Small intestine (tissue), 7 donors: ENCODE measurements at regions not wholly inside any gene's neighbourhood (a gene's known extent, or its start where the extent isn't known, plus 50 kb on each side); places are given as distances from the start of the nearest gene placed in this dataset.
"Not testable (repeated sequence)": the region's sequence is repeated elsewhere in the genome, so short reads cannot be mapped to it uniquely, and the experiment has no call there.

ENCODE experiments used
- DNase-seq, 2 donors: peaks; one replicate each; pipeline versions ENCODE4 v3.0.0 to v3.0.0-alpha.2; 2013
- FAIRE-seq: peaks from 2 replicates; lab custom pipeline; 2012; peaks lifted over from hg19 to GRCh38; lab: Jason Lieb, UNC
- H3K27ac ChIP-seq, 3 donors: one replicate each; pipeline ENCODE4 v1.5.1; 2013; ENCODE audit warnings: low read length in 2 of 3, mild to moderate bottlenecking in 2 of 3, control low read depth in 1 of 3, inconsistent platforms in 1 of 3, low read depth in 1 of 3, moderate library complexity in 1 of 3
- H3K27me3 ChIP-seq, 3 donors: one replicate each; pipeline ENCODE4 v1.6.1; 2013; ENCODE audit warnings: low read length in 3 of 3, inconsistent platforms in 1 of 3; ENCODE audit not compliant: control insufficient read depth in 3 of 3, insufficient read depth in 3 of 3
- H3K36me3 ChIP-seq, 3 donors: one replicate each; pipeline ENCODE4 v1.6.1; 2013; ENCODE audit warnings: low read length in 3 of 3, inconsistent platforms in 1 of 3, low read depth in 1 of 3, mild to moderate bottlenecking in 1 of 3, moderate library complexity in 1 of 3; ENCODE audit not compliant: control insufficient read depth in 3 of 3, insufficient read depth in 2 of 3
- H3K4me1 ChIP-seq, 3 donors: one replicate each; pipeline ENCODE4 v1.6.1; 2013; ENCODE audit warnings: low read length in 2 of 3, inconsistent platforms in 1 of 3, low read depth in 1 of 3, mild to moderate bottlenecking in 1 of 3, moderate library complexity in 1 of 3; ENCODE audit not compliant: control insufficient read depth in 3 of 3, insufficient read depth in 2 of 3
- H3K4me3 ChIP-seq, 3 donors: one replicate each; pipeline ENCODE4 v1.5.1; 2013; ENCODE audit warnings: low read length in 3 of 3, control low read depth in 1 of 3, inconsistent platforms in 1 of 3, low read depth in 1 of 3, mild to moderate bottlenecking in 1 of 3, moderate library complexity in 1 of 3
- H3K9me3 ChIP-seq, 2 donors: one replicate each; pipeline ENCODE4 v1.6.1; 2013; ENCODE audit warnings: low read depth in 1 of 2, low read length in 1 of 2; ENCODE audit not compliant: control insufficient read depth in 2 of 2, insufficient read depth in 1 of 2
- WGBS, 3 donors: extraction: QIAGEN DNeasy Blood & Tissue Kit; methylation state at CpG; one replicate each; pipeline ENCODE4 v1.1.7; 2013; 5-methylcytosine and 5-hydroxymethylcytosine counted together
- donor health status: healthy with polysubstance abuse.
- donor health status: control.
- donor health status: control.
- donor health status: Bipolar disorder and iron deficiency.
- donor health status: healthy.

- no peak for FAIRE-seq
- DNase-seq, result no peak
- H3K4me3 ChIP-seq, result no peak overlapping the region
- 91 to 99% (median 97%) methylated on average over 4 of the region's 4 CpGs for WGBS, 3 donors
- no peaks in the 10 kb centered on the region for H3K4me1 ChIP-seq
- no peak overlapping the region for H3K27ac ChIP-seq
- no peaks in the 10 kb centered on the region for H3K27me3 ChIP-seq
- H3K9me3 ChIP-seq, result no peaks in the 10 kb centered on the region
- no peaks in the 10 kb centered on the region for H3K36me3 ChIP-seq
These were observed 480.7 kb downstream of the RPS29 start for GRCh38 chr14:49105512-49105911.

- no peak overlapping the region for H3K27ac ChIP-seq
- no peaks in the 10 kb centered on the region for H3K4me1 ChIP-seq
- no peak overlapping the region for H3K4me3 ChIP-seq
- FAIRE-seq (no peak), DNase-seq (no peak)
- 48 to 57% (median 50%) methylated on average over 1 of the region's 1 CpG for WGBS, 3 donors
- no peaks in the 10 kb centered on the region for H3K36me3 ChIP-seq
- no peaks in the 10 kb centered on the region for H3K9me3 ChIP-seq
- no peaks in the 10 kb centered on the region for H3K27me3 ChIP-seq
These were observed 493.8 kb downstream of the RPS29 start for GRCh38 chr14:49092345-49092744.

GRCh38 chr14:49089107-49089506 is 497.1 kb downstream of the RPS29 start:
- H3K27ac ChIP-seq, result no peak overlapping the region
- H3K4me3 ChIP-seq, result no peak overlapping the region

GRCh38 chr14:49073292-49073691 is 512.9 kb downstream of the RPS29 start:
- not testable (repeated sequence) for FAIRE-seq, DNase-seq, H3K9me3 ChIP-seq

More at GRCh38 chr14:49089107-49089506, 497.1 kb downstream of the RPS29 start:
- 46 to 59% (median 48%) methylated on average over 3 of the region's 3 CpGs for WGBS, 3 donors
- Histone ChIP-seq H3K9me3 (no peaks in the 10 kb centered on the region), H3K27me3 (no peaks in the 10 kb centered on the region), H3K36me3 (no peaks in the 10 kb centered on the region), H3K4me1 (no peaks in the 10 kb centered on the region)
- FAIRE-seq (no peak), DNase-seq (no peak)

GRCh38 chr14:49058511-49058910 is 527.7 kb downstream of the RPS29 start:
- Histone ChIP-seq H3K9me3 (no peaks in the 10 kb centered on the region), H3K36me3 (no peaks in the 10 kb centered on the region), H3K27me3 (no peaks in the 10 kb centered on the region), H3K4me1 (no peaks in the 10 kb centered on the region), H3K4me3 (no peak overlapping the region), H3K27ac (no peak overlapping the region)
- FAIRE-seq (no peak), DNase-seq (no peak)
- WGBS, 3 donors, result 18 to 45% (median 24%) methylated on average over 1 of the region's 1 CpG

More at GRCh38 chr14:49073292-49073691, 512.9 kb downstream of the RPS29 start:
- not testable (repeated sequence) for H3K36me3 ChIP-seq, H3K27ac ChIP-seq, H3K4me1 ChIP-seq, H3K4me3 ChIP-seq, H3K27me3 ChIP-seq

GRCh38 chr14:49057838-49058510 is 528.2 kb downstream of the RPS29 start:
- no peaks in the 10 kb centered on the region for H3K36me3 ChIP-seq
- WGBS, 3 donors, result 8 to 27% (median 17%) methylated on average over 1 of the region's 1 CpG
- DNase-seq, result no peak
- no peaks in the 10 kb centered on the region for H3K27me3 ChIP-seq
- H3K27ac ChIP-seq, result no peak overlapping the region
- no peak for FAIRE-seq
- H3K9me3 ChIP-seq, result no peaks in the 10 kb centered on the region
- no peak overlapping the region for H3K4me3 ChIP-seq
- H3K4me1 ChIP-seq, result no peaks in the 10 kb centered on the region

- Histone ChIP-seq H3K4me1 (no peaks in the 10 kb centered on the region), H3K36me3 (no peaks in the 10 kb centered on the region), H3K27ac (no peak overlapping the region), H3K27me3 (no peaks in the 10 kb centered on the region), H3K9me3 (no peaks in the 10 kb centered on the region), H3K4me3 (no peak overlapping the region)
- DNase-seq, result no peak
- FAIRE-seq, result no peak
- 50 to 74% (median 71%) methylated on average over 1 of the region's 1 CpG for whole genome bisulfite sequencing, 3 donors
These were observed 530.2 kb downstream of the RPS29 start for GRCh38 chr14:49056021-49056420.

GRCh38 chr14:49052521-49052920 is 533.7 kb downstream of the RPS29 start:
- no peak for DNase-seq
- no peak for FAIRE-seq

More at GRCh38 chr14:49052521-49052920, 533.7 kb downstream of the RPS29 start:
- Histone ChIP-seq H3K27ac (no peak overlapping the region), H3K27me3 (no peaks in the 10 kb centered on the region), H3K4me1 (no peaks in the 10 kb centered on the region), H3K4me3 (no peak overlapping the region), H3K9me3 (no peaks in the 10 kb centered on the region), H3K36me3 (no peaks in the 10 kb centered on the region)
- WGBS, 3 donors, result 51 to 60% (median 59%) methylated on average over 2 of the region's 2 CpGs
